ENCODE measurements at regions not wholly inside any gene's neighbourhood (a gene's known extent, or its start where the extent isn't known, plus 50 kb on each side); places are given as distances from the start of the nearest gene placed in this dataset.

GRCh38 chr7:135828604-135829003, 80.0 kb upstream of the FAM180A start:
- no peak for DNase-seq

GRCh38 chr7:135827391-135827790, 78.8 kb upstream of the FAM180A start:
- DNase-seq: no peak

- DNase-seq: no peak
Observed at GRCh38 chr7:135825406-135825805, 76.8 kb upstream of the FAM180A start.

- DNase-seq: peak; percentile 81 to 92
Observed at GRCh38 chr7:135822376-135822775, 73.8 kb upstream of the FAM180A start.

GRCh38 chr7:135817583-135817982, 69.0 kb upstream of the FAM180A start:
- DNase-seq: no peak

- no peak for DNase-seq
Observed at GRCh38 chr7:135815033-135815432, 66.4 kb upstream of the FAM180A start.

- DNase-seq: no peak
Observed at GRCh38 chr7:135812148-135812547, 63.5 kb upstream of the FAM180A start.

- no peak for DNase-seq
Observed at GRCh38 chr7:135811506-135811905, 62.9 kb upstream of the FAM180A start.

GRCh38 chr7:135808206-135808605, 59.6 kb upstream of the FAM180A start:
- DNase-seq: no peak

GRCh38 chr7:135803143-135803542, 54.5 kb upstream of the FAM180A start:
- DNase-seq: no peak

- DNase-seq: no peak
Observed at GRCh38 chr7:135802697-135803096, 54.1 kb upstream of the FAM180A start.

- DNase-seq: no peak
Observed at GRCh38 chr7:135801877-135802276, 53.3 kb upstream of the FAM180A start.

- DNase-seq: peak; percentile 77 to 85
Observed at GRCh38 chr7:135801045-135801693, 52.6 kb upstream of the FAM180A start.

GRCh38 chr7:135800560-135800959, 51.9 kb upstream of the FAM180A start:
- DNase-seq: peak; percentile 9 to 55

GRCh38 chr7:135799881-135800280, 51.3 kb upstream of the FAM180A start:
- DNase-seq: no peak

Measured in NCI-H526 (cell line).